ENCODE measurements at regions not wholly inside any gene's neighbourhood (a gene's known extent, or its start where the extent isn't known, plus 50 kb on each side); places are given as distances from the start of the nearest gene placed in this dataset.
"Not testable (repeated sequence)": the region's sequence is repeated elsewhere in the genome, so short reads cannot be mapped to it uniquely, and the experiment has no call there.

DNA sequence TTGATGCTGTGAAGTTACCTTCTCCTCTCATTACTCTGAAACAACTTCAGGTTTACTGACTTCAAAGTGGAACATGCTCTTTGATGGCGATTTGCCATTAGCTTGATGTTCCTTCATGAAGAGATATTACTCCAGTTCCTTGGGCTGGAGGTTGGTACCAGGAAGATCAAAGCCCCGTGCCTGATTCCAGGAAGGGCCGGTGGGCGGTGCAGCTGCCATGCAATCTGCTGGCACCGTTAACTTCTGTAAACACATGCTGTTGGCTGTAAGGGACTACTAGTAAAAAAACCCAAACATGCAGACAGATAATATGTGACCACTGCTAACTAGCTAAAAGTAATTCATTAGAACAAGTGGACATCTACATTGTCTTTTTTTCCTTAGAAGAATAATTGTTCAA is 182.8 kb upstream of the SPATA31A3 start:
- TF ChIP-seq, protein P1, sequence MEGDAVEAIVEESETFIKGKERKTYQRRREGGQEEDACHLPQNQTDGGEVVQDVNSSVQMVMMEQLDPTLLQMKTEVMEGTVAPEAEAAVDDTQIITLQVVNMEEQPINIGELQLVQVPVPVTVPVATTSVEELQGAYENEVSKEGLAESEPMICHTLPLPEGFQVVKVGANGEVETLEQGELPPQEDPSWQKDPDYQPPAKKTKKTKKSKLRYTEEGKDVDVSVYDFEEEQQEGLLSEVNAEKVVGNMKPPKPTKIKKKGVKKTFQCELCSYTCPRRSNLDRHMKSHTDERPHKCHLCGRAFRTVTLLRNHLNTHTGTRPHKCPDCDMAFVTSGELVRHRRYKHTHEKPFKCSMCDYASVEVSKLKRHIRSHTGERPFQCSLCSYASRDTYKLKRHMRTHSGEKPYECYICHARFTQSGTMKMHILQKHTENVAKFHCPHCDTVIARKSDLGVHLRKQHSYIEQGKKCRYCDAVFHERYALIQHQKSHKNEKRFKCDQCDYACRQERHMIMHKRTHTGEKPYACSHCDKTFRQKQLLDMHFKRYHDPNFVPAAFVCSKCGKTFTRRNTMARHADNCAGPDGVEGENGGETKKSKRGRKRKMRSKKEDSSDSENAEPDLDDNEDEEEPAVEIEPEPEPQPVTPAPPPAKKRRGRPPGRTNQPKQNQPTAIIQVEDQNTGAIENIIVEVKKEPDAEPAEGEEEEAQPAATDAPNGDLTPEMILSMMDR (IDR thresholded peaks at IDR 0.05; ENCODE audit: borderline replicate concordance, extremely low read depth, low read length, poor library complexity, severe bottlenecking): not testable (repeated sequence)
- TF ChIP-seq EZH2 (IDR thresholded peaks at IDR 0.05; ENCODE audit: borderline replicate concordance, low read depth, low read length, severe bottlenecking): not testable (repeated sequence)

Data from DND-41 (cell line).